ENCODE measurements at regions not wholly inside any gene's neighbourhood (a gene's known extent, or its start where the extent isn't known, plus 50 kb on each side); places are given as distances from the start of the nearest gene placed in this dataset.

DNA sequence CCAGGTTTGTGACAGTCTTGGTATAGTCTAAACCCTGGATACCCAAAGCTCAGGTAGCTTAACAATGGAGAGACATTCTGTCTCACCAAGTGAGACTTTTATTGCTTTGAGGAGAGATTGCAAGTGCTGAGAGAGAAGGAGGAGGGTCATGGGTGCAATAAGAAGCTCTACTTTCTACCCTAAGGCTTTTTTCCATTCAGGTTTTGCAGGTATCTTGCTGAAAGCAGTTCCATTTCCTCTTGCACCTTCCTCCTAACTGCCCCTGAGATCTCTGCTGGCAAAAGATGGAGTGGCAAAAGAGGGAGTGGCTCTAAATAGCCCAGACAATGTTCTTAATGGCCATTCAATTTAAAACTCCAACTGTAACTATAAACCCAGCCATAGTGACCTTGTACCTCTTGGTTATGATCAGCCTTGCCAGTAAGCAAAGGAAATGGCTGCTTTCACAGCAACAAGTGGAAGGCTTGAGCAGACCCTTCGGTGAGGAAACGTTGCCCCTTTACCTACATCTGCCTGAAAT, 105.6 kb upstream of the CPEB2 start:
- no peak for DNase-seq
- no peaks in the 10 kb centered on the region for H3K36me3 Mint-ChIP-seq (ENCODE audit: low read depth)
- no peak overlapping the region for H3K27ac Mint-ChIP-seq
- no peaks in the 10 kb centered on the region for H3K9me3 Mint-ChIP-seq
- no peak overlapping the region for H3K4me3 Mint-ChIP-seq
- TF ChIP-seq, protein P1, sequence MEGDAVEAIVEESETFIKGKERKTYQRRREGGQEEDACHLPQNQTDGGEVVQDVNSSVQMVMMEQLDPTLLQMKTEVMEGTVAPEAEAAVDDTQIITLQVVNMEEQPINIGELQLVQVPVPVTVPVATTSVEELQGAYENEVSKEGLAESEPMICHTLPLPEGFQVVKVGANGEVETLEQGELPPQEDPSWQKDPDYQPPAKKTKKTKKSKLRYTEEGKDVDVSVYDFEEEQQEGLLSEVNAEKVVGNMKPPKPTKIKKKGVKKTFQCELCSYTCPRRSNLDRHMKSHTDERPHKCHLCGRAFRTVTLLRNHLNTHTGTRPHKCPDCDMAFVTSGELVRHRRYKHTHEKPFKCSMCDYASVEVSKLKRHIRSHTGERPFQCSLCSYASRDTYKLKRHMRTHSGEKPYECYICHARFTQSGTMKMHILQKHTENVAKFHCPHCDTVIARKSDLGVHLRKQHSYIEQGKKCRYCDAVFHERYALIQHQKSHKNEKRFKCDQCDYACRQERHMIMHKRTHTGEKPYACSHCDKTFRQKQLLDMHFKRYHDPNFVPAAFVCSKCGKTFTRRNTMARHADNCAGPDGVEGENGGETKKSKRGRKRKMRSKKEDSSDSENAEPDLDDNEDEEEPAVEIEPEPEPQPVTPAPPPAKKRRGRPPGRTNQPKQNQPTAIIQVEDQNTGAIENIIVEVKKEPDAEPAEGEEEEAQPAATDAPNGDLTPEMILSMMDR (IDR thresholded peaks at IDR 0.05), result no peak
- H3K4me1 Mint-ChIP-seq, result no peaks in the 10 kb centered on the region
- peaks cover 1% of the 10 kb centered on the region for H3K27me3 Mint-ChIP-seq (ENCODE audit: low read depth, poor library complexity)

- no peak overlapping the region for H3K4me3 Mint-ChIP-seq
- no peaks in the 10 kb centered on the region for H3K4me1 Mint-ChIP-seq
- H3K36me3 Mint-ChIP-seq (ENCODE audit: low read depth), result no peaks in the 10 kb centered on the region
- TF ChIP-seq, protein P1 (IDR thresholded peaks at IDR 0.05), result no peak
- H3K27ac Mint-ChIP-seq, result no peak overlapping the region
- H3K9me3 Mint-ChIP-seq, result no peaks in the 10 kb centered on the region
- no peak for DNase-seq
- no peaks in the 10 kb centered on the region for H3K27me3 Mint-ChIP-seq (ENCODE audit: low read depth, poor library complexity)
These were observed 105.1 kb upstream of the CPEB2 start for GRCh38 chr4:14897217-14897616.

DNA sequence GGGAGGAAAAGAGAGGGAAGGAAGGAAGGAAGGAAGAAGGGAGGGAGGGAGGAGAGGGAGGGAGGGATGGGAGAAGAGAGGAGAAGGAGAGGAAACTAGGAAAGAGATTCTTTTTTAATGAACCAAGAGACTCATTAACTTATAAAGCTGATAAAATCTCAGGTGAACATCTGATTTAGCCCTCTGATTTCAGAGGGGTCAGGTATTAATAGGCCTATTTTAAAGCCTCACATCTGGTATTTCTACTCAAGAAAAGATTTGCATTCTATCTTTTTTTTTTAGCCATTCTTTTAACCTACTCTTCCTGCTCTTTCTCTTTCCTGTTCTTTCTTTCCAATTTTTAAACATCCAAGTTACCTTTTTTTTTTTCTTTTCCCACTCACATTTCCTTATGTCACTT, 103.3 kb upstream of the CPEB2 start:
- TF ChIP-seq, protein P1 (IDR thresholded peaks at IDR 0.05), result no peak
- H3K36me3 Mint-ChIP-seq (ENCODE audit: low read depth), result no peaks in the 10 kb centered on the region

DNA sequence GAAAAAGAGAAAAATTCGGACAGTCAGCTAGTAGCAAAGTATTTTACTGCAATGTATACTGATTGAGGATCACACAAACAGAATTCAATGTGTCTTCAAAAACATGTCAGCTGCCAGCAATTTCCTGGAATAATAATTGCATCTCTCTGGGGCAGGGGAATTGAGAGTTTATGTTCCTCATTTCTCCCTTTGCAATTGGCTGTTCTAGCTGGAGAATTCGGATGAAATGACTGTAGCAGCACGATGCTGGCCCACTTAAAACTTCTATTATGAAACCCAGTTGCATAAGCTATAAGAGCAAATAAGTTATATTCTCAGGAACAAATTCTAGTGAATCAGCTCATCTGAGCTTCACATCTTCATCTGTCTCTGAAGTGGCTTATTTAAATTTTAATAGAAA, 99.9 kb upstream of the CPEB2 start:
- Mint-ChIP-seq H3K27ac (no peak overlapping the region), H3K27me3 (ENCODE audit: low read depth, poor library complexity) (no peaks in the 10 kb centered on the region), H3K36me3 (ENCODE audit: low read depth) (no peaks in the 10 kb centered on the region), H3K9me3 (no peaks in the 10 kb centered on the region), H3K4me3 (no peak overlapping the region), H3K4me1 (no peaks in the 10 kb centered on the region)
- TF ChIP-seq, protein P1 (IDR thresholded peaks at IDR 0.05), result no peak
- no peak for DNase-seq

More for the DNA sequence above, 103.3 kb upstream of the CPEB2 start:
- no peaks in the 10 kb centered on the region for H3K9me3 Mint-ChIP-seq
- H3K27me3 Mint-ChIP-seq (ENCODE audit: low read depth, poor library complexity), result no peaks in the 10 kb centered on the region
- no peak overlapping the region for H3K4me3 Mint-ChIP-seq
- no peaks in the 10 kb centered on the region for H3K4me1 Mint-ChIP-seq
- no peak overlapping the region for H3K27ac Mint-ChIP-seq
- no peak for DNase-seq

DNA sequence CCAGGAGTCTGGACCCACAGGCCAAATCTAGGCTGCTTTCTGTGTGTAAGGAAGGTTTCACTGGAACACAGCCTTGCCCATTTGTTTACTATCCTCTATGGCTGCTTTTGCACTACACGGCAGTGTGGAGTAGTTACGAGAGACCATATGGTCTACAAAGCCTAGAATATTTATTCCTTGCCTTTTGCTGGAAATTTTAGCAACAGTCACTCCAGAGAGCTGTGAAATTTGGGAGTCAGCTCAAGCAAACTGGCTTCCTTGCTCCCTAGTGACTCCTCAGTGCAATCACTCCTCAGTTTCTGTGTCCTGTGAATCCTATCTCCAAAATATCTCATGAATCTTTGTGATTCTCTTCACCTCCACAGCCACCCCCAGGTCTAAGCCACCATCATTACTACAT, 99.0 kb upstream of the CPEB2 start:
- Mint-ChIP-seq H3K27me3 (ENCODE audit: low read depth, poor library complexity) (peaks cover 1% of the 10 kb centered on the region), H3K36me3 (ENCODE audit: low read depth) (no peaks in the 10 kb centered on the region), H3K4me1 (no peaks in the 10 kb centered on the region), H3K9me3 (no peaks in the 10 kb centered on the region), H3K4me3 (no peak overlapping the region), H3K27ac (no peak overlapping the region)
- TF ChIP-seq, protein P1 (IDR thresholded peaks at IDR 0.05), result no peak
- DNase-seq, result no peak

- Mint-ChIP-seq H3K27me3 (ENCODE audit: low read depth, poor library complexity) (peaks cover 11% of the 10 kb centered on the region), H3K36me3 (ENCODE audit: low read depth) (no peaks in the 10 kb centered on the region), H3K4me3 (no peak overlapping the region), H3K4me1 (no peaks in the 10 kb centered on the region), H3K27ac (no peak overlapping the region), H3K9me3 (no peaks in the 10 kb centered on the region)
- TF ChIP-seq, protein P1 (IDR thresholded peaks at IDR 0.05), result no peak
- DNase-seq, result no peak
These were observed 95.5 kb upstream of the CPEB2 start for GRCh38 chr4:14906805-14907204.
